Fibroblast of lung (primary cell): ENCODE measurements at regions not wholly inside any gene's neighbourhood (a gene's known extent, or its start where the extent isn't known, plus 50 kb on each side); places are given as distances from the start of the nearest gene placed in this dataset.

Experiments used
- DNase-seq, 2 donors: peaks; one replicate each; pipeline versions ENCODE4 v3.0.0 to v3.0.0-alpha.2; 2010; ENCODE audit warnings: low read depth in 2 of 2
- H2AFZ ChIP-seq: 2 replicates; pipeline ENCODE4 v1.5.1; 2012; ENCODE audit warnings: low read length, control low read depth, inconsistent platforms
- H3K27ac ChIP-seq: 2 replicates; pipeline ENCODE4 v1.5.1; 2011; ENCODE audit warnings: low read length, control low read depth; ENCODE audit not compliant: insufficient read depth
- H3K27me3 ChIP-seq: 2 replicates; pipeline ENCODE4 v1.5.1; 2011; ENCODE audit warnings: mild to moderate bottlenecking, low read length; ENCODE audit not compliant: control insufficient read depth, insufficient read depth
- H3K36me3 ChIP-seq: 2 replicates; pipeline ENCODE4 v1.5.1; 2011; ENCODE audit warnings: low read length; ENCODE audit not compliant: control insufficient read depth, insufficient read depth
- H3K4me1 ChIP-seq: 2 replicates; pipeline ENCODE4 v1.5.1; 2011; ENCODE audit warnings: low read length; ENCODE audit not compliant: control insufficient read depth, insufficient read depth; ENCODE audit errors: extremely low read depth
- H3K4me2 ChIP-seq: 2 replicates; pipeline ENCODE4 v1.5.1; 2011; ENCODE audit warnings: low read length, control low read depth; ENCODE audit not compliant: insufficient read depth; ENCODE audit errors: extremely low read depth
- H3K4me3 ChIP-seq, 4 experiments: fragments of 200-600 bp in 1 of 4; sonication (generic) in 1 of 4; replicated peaks in 1 of 4; 2 replicates each; pipeline ENCODE4 v1.5.1; 2011 to 2016; ENCODE audit warnings: low read length in 4 of 4, low read depth in 3 of 4, mild to moderate bottlenecking in 3 of 4, control low read depth in 2 of 4, inconsistent platforms in 1 of 4, mixed read lengths in 1 of 4; ENCODE audit not compliant: insufficient read depth in 1 of 4; ENCODE audit errors: control extremely low read depth in 1 of 4
- H3K79me2 ChIP-seq: 2 replicates; pipeline ENCODE4 v1.5.1; 2012; ENCODE audit warnings: mild to moderate bottlenecking, low read length, inconsistent platforms; ENCODE audit not compliant: control insufficient read depth, insufficient read depth
- H3K9ac ChIP-seq: 2 replicates; pipeline ENCODE4 v1.5.1; 2011; ENCODE audit warnings: mild to moderate bottlenecking, low read length, control low read depth; ENCODE audit not compliant: insufficient read depth
- H3K9me3 ChIP-seq: 2 replicates; pipeline ENCODE4 v1.5.1; 2012; ENCODE audit warnings: low read depth, low read length; ENCODE audit not compliant: control insufficient read depth, insufficient read depth
- H4K20me1 ChIP-seq: 2 replicates; pipeline ENCODE4 v1.5.1; 2011; ENCODE audit warnings: low read length; ENCODE audit not compliant: control insufficient read depth, insufficient read depth; ENCODE audit errors: extremely low read depth
- EZH2 ChIP-seq: IDR thresholded peaks from 2 replicates; pipeline ENCODE4 v1.5.1; 2012; ENCODE audit warnings: low read length, control low read depth, mild to moderate bottlenecking; ENCODE audit errors: missing control alignments
- TF ChIP-seq, protein P1 (sequence below), 2 donors: IDR thresholded peaks in 1 of 2; conservative IDR thresholded peaks in 1 of 2; 1 replicate in 1 of 2; 2 replicates in 1 of 2; pipeline ENCODE4 v1.5.1; 2011 to 2012; ENCODE audit warnings: low read length in 2 of 2, control low read depth in 1 of 2, inconsistent platforms in 1 of 2, low read depth in 1 of 2, mild to moderate bottlenecking in 1 of 2

DNA sequence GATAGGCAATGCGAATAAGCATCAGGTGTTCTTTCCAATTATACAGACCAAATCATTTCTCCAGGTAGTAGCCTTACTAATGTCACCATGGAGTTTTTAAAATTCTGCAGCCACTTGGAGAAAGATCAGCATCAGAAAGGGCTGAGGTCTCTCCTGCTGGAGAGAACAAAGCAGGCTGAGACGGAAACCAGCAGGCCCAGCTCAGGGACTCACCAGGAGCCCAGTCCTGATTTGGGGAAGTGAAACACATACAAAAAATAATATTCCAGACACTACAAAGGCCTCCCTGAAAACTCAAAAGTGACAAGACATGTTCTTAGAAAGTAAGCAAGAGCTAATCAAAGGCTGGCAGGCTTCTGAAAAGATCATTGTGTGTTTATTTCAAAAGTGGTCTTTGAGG, 207.1 kb upstream of the GHITM start:
- no peak for DNase-seq
- H4K20me1 ChIP-seq, result no peaks in the 10 kb centered on the region
- no peak overlapping the region for H3K27ac ChIP-seq
- H3K4me1 ChIP-seq, result no peaks in the 10 kb centered on the region
- no peak overlapping the region for H3K4me3 ChIP-seq
- H2AFZ ChIP-seq, result no peak overlapping the region
- no peak for TF ChIP-seq EZH2
- TF ChIP-seq, protein P1, sequence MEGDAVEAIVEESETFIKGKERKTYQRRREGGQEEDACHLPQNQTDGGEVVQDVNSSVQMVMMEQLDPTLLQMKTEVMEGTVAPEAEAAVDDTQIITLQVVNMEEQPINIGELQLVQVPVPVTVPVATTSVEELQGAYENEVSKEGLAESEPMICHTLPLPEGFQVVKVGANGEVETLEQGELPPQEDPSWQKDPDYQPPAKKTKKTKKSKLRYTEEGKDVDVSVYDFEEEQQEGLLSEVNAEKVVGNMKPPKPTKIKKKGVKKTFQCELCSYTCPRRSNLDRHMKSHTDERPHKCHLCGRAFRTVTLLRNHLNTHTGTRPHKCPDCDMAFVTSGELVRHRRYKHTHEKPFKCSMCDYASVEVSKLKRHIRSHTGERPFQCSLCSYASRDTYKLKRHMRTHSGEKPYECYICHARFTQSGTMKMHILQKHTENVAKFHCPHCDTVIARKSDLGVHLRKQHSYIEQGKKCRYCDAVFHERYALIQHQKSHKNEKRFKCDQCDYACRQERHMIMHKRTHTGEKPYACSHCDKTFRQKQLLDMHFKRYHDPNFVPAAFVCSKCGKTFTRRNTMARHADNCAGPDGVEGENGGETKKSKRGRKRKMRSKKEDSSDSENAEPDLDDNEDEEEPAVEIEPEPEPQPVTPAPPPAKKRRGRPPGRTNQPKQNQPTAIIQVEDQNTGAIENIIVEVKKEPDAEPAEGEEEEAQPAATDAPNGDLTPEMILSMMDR (conservative IDR thresholded peaks at IDR 0.05 in 1 of 2, IDR thresholded peaks at IDR 0.05 in 1 of 2; ENCODE audit: low read depth in 1 of 2, low read length in 2 of 2), result no peak
- no peaks in the 10 kb centered on the region for H3K79me2 ChIP-seq
- H3K9ac ChIP-seq, result no peak overlapping the region
- H3K27me3 ChIP-seq, result no peaks in the 10 kb centered on the region
- no peaks in the 10 kb centered on the region for H3K9me3 ChIP-seq
- no peaks in the 10 kb centered on the region for H3K36me3 ChIP-seq
- H3K4me2 ChIP-seq, result no peak overlapping the region

- TF ChIP-seq, protein P1 (conservative IDR thresholded peaks at IDR 0.05 in 1 of 2, IDR thresholded peaks at IDR 0.05 in 1 of 2; ENCODE audit: low read depth in 1 of 2, low read length in 2 of 2), result no peak
- no peak for TF ChIP-seq EZH2
- no peaks in the 10 kb centered on the region for H3K27me3 ChIP-seq
Observed at GRCh38 chr10:83934062-83934461, 205.2 kb upstream of the GHITM start.

GRCh38 chr10:83934641-83935338, 204.5 kb upstream of the GHITM start:
- no peak overlapping the region for H3K9ac ChIP-seq
- DNase-seq, result no peak
- no peak overlapping the region for H2AFZ ChIP-seq
- no peaks in the 10 kb centered on the region for H3K79me2 ChIP-seq
- H3K9me3 ChIP-seq, result no peaks in the 10 kb centered on the region
- no peaks in the 10 kb centered on the region for H4K20me1 ChIP-seq
- no peaks in the 10 kb centered on the region for H3K27me3 ChIP-seq
- no peak overlapping the region for H3K4me3 ChIP-seq
- TF ChIP-seq EZH2, result no peak
- TF ChIP-seq, protein P1 (conservative IDR thresholded peaks at IDR 0.05 in 1 of 2, IDR thresholded peaks at IDR 0.05 in 1 of 2; ENCODE audit: low read depth in 1 of 2, low read length in 2 of 2), result no peak
- no peaks in the 10 kb centered on the region for H3K4me1 ChIP-seq
- no peaks in the 10 kb centered on the region for H3K36me3 ChIP-seq
- H3K27ac ChIP-seq, result no peak overlapping the region
- H3K4me2 ChIP-seq, result no peak overlapping the region

More at GRCh38 chr10:83934062-83934461, 205.2 kb upstream of the GHITM start:
- H3K36me3 ChIP-seq, result no peaks in the 10 kb centered on the region
- H4K20me1 ChIP-seq, result no peaks in the 10 kb centered on the region
- H3K27ac ChIP-seq, result no peak overlapping the region
- DNase-seq, result no peak
- H3K4me1 ChIP-seq, result no peaks in the 10 kb centered on the region
- H2AFZ ChIP-seq, result no peak overlapping the region
- H3K9me3 ChIP-seq, result no peaks in the 10 kb centered on the region
- no peak overlapping the region for H3K4me2 ChIP-seq
- no peak overlapping the region for H3K9ac ChIP-seq
- no peak overlapping the region for H3K4me3 ChIP-seq
- no peaks in the 10 kb centered on the region for H3K79me2 ChIP-seq
